SK-N-SH treated with all-trans-retinoic acid at 6 μM for 48 hours (cell line): ENCODE measurements at regions not wholly inside any gene's neighbourhood (a gene's known extent, or its start where the extent isn't known, plus 50 kb on each side); places are given as distances from the start of the nearest gene placed in this dataset.

Source experiments
- ATAC-seq: fragments of 200-7000 bp; cut with Tn5 transposase; 3 replicates; pipeline ENCODE4 v1.9.1; 2020; ENCODE audit warnings: mild to moderate bottlenecking, moderate library complexity
- ARNTL ChIP-seq: fragments of 450-650 bp; formaldehyde crosslinking; IDR thresholded peaks from 2 replicates; pipeline ENCODE4 v1.5.0; 2020; ENCODE audit warnings: low read depth, mild to moderate bottlenecking, moderate library complexity, borderline replicate concordance
- BACH2 ChIP-seq: fragments of 250-450 bp; sonication (Bioruptor Pico); IDR thresholded peaks from 2 replicates; pipeline ENCODE4 v1.9.0; 2021; ENCODE audit warnings: mild to moderate bottlenecking, borderline replicate concordance
- CSDC2 ChIP-seq: fragments of 250-450 bp; sonication (Bioruptor Pico); IDR thresholded peaks from 2 replicates; pipeline ENCODE4 v1.5.0; 2020; ENCODE audit warnings: mild to moderate bottlenecking, moderate library complexity
- ESRRG ChIP-seq: fragments of 250-450 bp; sonication (Bioruptor Pico); IDR thresholded peaks from 2 replicates; pipeline ENCODE4 v1.6.1; 2021; ENCODE audit warnings: mild to moderate bottlenecking
- GLIS3 ChIP-seq: fragments of 250-450 bp; sonication (Bioruptor Pico); IDR thresholded peaks from 2 replicates; pipeline ENCODE4 v1.5.0; 2020; ENCODE audit warnings: mild to moderate bottlenecking, moderate library complexity
- ISL1 ChIP-seq: fragments of 250-450 bp; sonication (Bioruptor Pico); IDR thresholded peaks from 2 replicates; pipeline ENCODE4 v2.1.2; 2022; ENCODE audit warnings: mild to moderate bottlenecking, moderate library complexity
- OSR1 ChIP-seq: fragments of 250-450 bp; sonication (Bioruptor Pico); IDR thresholded peaks from 2 replicates; pipeline ENCODE4 v1.8.0; 2022; ENCODE audit warnings: moderate library complexity, mild to moderate bottlenecking, inconsistent platforms
- PPARA ChIP-seq: fragments of 250-450 bp; sonication (Bioruptor Pico); IDR thresholded peaks from 2 replicates; pipeline ENCODE4 v1.5.0; 2020; ENCODE audit warnings: mild to moderate bottlenecking, borderline replicate concordance
- RARB ChIP-seq: fragments of 250-450 bp; sonication (Bioruptor Pico); IDR thresholded peaks from 2 replicates; pipeline ENCODE4 v1.8.0; 2021; ENCODE audit warnings: mild to moderate bottlenecking, moderate library complexity
- SNAI2 ChIP-seq: fragments of 250-450 bp; sonication (Bioruptor Pico); IDR thresholded peaks from 2 replicates; pipeline ENCODE4 v1.5.0; 2020; ENCODE audit warnings: mild to moderate bottlenecking, moderate library complexity
- TCF4 ChIP-seq: fragments of 250-450 bp; sonication (Bioruptor Pico); IDR thresholded peaks from 2 replicates; pipeline ENCODE4 v1.8.0; 2021; ENCODE audit warnings: mild to moderate bottlenecking, moderate library complexity, borderline replicate concordance
- TOX ChIP-seq: fragments of 250-450 bp; sonication (Bioruptor Pico); IDR thresholded peaks from 2 replicates; pipeline ENCODE4 v1.8.0; 2021; ENCODE audit warnings: mild to moderate bottlenecking, moderate library complexity, borderline replicate concordance
- ZC3H10 ChIP-seq: fragments of 250-450 bp; sonication (Bioruptor Pico); IDR thresholded peaks from 2 replicates; pipeline ENCODE4 v1.5.1; 2021; ENCODE audit warnings: mild to moderate bottlenecking, moderate library complexity
- ZFP30 ChIP-seq: fragments of 450-650 bp; formaldehyde crosslinking; IDR thresholded peaks from 2 replicates; pipeline ENCODE4 v1.5.0; 2022; ENCODE audit warnings: mild to moderate bottlenecking, moderate library complexity
- ZNF565 ChIP-seq: fragments of 450-650 bp; formaldehyde crosslinking; conservative IDR thresholded peaks from 2 replicates; pipeline ENCODE4 v1.5.0; 2020; ENCODE audit warnings: low read depth, mild to moderate bottlenecking, moderate library complexity
- ZNF70 ChIP-seq: fragments of 450-650 bp; formaldehyde crosslinking; IDR thresholded peaks from 2 replicates; pipeline ENCODE4 v1.5.0; 2020; ENCODE audit warnings: mild to moderate bottlenecking, moderate library complexity
- ZNF8 ChIP-seq: fragments of 450-650 bp; formaldehyde crosslinking; IDR thresholded peaks from 2 replicates; pipeline ENCODE4 v1.5.0; 2020; ENCODE audit warnings: mild to moderate bottlenecking, moderate library complexity
- TF ChIP-seq, protein P1 (sequence below): fragments of 250-450 bp; sonication (Bioruptor Pico); IDR thresholded peaks from 2 replicates; pipeline ENCODE4 v1.8.0; 2020; ENCODE audit warnings: mild to moderate bottlenecking, moderate library complexity, borderline replicate concordance
- TF ChIP-seq, protein P2 (sequence below): fragments of 250-450 bp; sonication (Bioruptor Pico); IDR thresholded peaks from 2 replicates; pipeline ENCODE4 v1.5.1; 2021; ENCODE audit warnings: mild to moderate bottlenecking, moderate library complexity
- TF ChIP-seq, protein P3 (sequence below): fragments of 250-450 bp; sonication (Bioruptor Pico); IDR thresholded peaks from 2 replicates; pipeline ENCODE4 v1.5.1; 2020; ENCODE audit warnings: low read depth, mild to moderate bottlenecking, moderate library complexity
- TF ChIP-seq, protein P4 (sequence below): fragments of 250-450 bp; sonication (Bioruptor Pico); IDR thresholded peaks from 2 replicates; pipeline ENCODE4 v1.5.0; 2020; ENCODE audit warnings: mild to moderate bottlenecking, moderate library complexity
- TF ChIP-seq, protein P5 (sequence below): fragments of 250-450 bp; sonication (Bioruptor Pico); IDR thresholded peaks from 2 replicates; pipeline ENCODE4 v1.8.0; 2021; ENCODE audit warnings: low read depth, mild to moderate bottlenecking, moderate library complexity, borderline replicate concordance

DNA sequence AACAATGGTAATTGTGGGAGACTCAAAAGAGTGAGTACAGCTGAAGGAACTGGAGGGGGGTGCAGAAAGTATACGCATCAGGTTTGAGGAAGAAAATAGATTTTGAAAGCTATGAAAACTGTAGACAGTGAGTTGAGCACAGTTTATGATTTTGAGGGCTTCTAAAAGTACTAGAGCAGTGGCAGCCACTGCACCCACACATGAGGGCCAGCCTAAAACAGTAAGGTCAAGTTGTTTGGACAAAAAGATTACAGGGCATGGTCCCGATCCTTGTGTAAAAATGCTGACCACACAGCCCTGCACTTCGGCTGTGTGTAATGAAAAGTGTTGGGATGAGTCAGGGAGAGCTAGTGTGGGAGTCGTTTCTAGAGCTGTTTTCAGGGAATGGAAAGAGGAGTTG lies 2282.1 kb downstream of the TP53TG3F start:
- ATAC-seq, result no peak
- TF ChIP-seq ZFP30 (CRISPR knock-in tag) (no peak), ZNF565 (CRISPR knock-in tag) (no peak), BACH2 (CRISPR knock-in tag) (no peak), ZNF8 (CRISPR knock-in tag) (no peak)
- TF ChIP-seq, all 23 proteins: peak for 0

DNA sequence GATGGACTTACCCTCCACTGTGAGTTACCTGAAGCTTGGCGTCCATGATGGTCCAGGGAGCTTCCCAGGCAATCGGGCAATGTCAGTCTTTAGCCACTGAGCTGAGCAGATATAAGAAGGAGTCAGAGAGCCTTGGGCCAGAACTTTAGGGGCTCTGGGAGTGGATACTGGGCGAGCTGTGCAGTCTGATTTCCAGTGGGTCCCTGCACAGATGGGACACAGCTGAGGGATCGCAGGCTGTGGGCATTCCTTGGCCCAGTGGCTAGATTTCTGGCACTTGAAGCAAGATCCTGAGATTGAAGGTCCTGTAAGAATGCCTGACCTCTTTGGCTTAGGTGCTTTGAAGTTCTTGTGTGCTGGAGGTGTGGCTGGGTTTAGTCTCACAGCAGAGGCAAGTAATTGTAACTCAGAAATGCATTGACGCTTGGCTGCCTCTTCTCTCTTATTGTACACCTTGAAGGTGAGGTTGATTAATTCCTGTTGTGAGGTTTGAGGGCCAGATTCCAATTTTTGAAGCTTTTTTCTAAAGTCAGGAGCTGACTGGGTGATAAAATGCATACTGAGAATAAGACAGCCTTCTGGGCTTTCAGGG lies 2283.8 kb downstream of the TP53TG3F start:
- TF ChIP-seq GLIS3 (CRISPR knock-in tag), result no peak
- no peak for TF ChIP-seq TCF4 (CRISPR knock-in tag)
- TF ChIP-seq CSDC2 (CRISPR knock-in tag), result no peak
- TF ChIP-seq PPARA, result no peak
- TF ChIP-seq ISL1 (CRISPR knock-in tag), result no peak
- TF ChIP-seq OSR1 (CRISPR knock-in tag), result no peak
- TF ChIP-seq SNAI2 (CRISPR knock-in tag), result no peak
- TF ChIP-seq, protein P1, sequence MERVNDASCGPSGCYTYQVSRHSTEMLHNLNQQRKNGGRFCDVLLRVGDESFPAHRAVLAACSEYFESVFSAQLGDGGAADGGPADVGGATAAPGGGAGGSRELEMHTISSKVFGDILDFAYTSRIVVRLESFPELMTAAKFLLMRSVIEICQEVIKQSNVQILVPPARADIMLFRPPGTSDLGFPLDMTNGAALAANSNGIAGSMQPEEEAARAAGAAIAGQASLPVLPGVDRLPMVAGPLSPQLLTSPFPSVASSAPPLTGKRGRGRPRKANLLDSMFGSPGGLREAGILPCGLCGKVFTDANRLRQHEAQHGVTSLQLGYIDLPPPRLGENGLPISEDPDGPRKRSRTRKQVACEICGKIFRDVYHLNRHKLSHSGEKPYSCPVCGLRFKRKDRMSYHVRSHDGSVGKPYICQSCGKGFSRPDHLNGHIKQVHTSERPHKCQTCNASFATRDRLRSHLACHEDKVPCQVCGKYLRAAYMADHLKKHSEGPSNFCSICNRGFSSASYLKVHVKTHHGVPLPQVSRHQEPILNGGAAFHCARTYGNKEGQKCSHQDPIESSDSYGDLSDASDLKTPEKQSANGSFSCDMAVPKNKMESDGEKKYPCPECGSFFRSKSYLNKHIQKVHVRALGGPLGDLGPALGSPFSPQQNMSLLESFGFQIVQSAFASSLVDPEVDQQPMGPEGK, result no peak
- no peak for TF ChIP-seq TOX (CRISPR knock-in tag)
- TF ChIP-seq, protein P2, sequence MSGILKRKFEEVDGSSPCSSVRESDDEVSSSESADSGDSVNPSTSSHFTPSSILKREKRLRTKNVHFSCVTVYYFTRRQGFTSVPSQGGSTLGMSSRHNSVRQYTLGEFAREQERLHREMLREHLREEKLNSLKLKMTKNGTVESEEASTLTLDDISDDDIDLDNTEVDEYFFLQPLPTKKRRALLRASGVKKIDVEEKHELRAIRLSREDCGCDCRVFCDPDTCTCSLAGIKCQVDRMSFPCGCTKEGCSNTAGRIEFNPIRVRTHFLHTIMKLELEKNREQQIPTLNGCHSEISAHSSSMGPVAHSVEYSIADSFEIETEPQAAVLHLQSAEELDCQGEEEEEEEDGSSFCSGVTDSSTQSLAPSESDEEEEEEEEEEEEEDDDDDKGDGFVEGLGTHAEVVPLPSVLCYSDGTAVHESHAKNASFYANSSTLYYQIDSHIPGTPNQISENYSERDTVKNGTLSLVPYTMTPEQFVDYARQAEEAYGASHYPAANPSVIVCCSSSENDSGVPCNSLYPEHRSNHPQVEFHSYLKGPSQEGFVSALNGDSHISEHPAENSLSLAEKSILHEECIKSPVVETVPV, result no peak
- no peak for TF ChIP-seq ZFP30 (CRISPR knock-in tag)
- TF ChIP-seq BACH2 (CRISPR knock-in tag), result no peak
- no peak for TF ChIP-seq RARB
- TF ChIP-seq, protein P3, sequence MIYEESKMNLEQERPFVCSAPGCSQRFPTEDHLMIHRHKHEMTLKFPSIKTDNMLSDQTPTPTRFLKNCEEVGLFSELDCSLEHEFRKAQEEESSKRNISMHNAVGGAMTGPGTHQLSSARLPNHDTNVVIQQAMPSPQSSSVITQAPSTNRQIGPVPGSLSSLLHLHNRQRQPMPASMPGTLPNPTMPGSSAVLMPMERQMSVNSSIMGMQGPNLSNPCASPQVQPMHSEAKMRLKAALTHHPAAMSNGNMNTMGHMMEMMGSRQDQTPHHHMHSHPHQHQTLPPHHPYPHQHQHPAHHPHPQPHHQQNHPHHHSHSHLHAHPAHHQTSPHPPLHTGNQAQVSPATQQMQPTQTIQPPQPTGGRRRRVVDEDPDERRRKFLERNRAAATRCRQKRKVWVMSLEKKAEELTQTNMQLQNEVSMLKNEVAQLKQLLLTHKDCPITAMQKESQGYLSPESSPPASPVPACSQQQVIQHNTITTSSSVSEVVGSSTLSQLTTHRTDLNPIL (CRISPR knock-in tag), result no peak
- TF ChIP-seq, protein P4, sequence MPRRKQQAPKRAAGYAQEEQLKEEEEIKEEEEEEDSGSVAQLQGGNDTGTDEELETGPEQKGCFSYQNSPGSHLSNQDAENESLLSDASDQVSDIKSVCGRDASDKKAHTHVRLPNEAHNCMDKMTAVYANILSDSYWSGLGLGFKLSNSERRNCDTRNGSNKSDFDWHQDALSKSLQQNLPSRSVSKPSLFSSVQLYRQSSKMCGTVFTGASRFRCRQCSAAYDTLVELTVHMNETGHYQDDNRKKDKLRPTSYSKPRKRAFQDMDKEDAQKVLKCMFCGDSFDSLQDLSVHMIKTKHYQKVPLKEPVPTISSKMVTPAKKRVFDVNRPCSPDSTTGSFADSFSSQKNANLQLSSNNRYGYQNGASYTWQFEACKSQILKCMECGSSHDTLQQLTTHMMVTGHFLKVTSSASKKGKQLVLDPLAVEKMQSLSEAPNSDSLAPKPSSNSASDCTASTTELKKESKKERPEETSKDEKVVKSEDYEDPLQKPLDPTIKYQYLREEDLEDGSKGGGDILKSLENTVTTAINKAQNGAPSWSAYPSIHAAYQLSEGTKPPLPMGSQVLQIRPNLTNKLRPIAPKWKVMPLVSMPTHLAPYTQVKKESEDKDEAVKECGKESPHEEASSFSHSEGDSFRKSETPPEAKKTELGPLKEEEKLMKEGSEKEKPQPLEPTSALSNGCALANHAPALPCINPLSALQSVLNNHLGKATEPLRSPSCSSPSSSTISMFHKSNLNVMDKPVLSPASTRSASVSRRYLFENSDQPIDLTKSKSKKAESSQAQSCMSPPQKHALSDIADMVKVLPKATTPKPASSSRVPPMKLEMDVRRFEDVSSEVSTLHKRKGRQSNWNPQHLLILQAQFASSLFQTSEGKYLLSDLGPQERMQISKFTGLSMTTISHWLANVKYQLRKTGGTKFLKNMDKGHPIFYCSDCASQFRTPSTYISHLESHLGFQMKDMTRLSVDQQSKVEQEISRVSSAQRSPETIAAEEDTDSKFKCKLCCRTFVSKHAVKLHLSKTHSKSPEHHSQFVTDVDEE, result no peak
- no peak for TF ChIP-seq ZNF70 (CRISPR knock-in tag)
- no peak for TF ChIP-seq ZC3H10 (CRISPR knock-in tag)
- TF ChIP-seq, protein P5, sequence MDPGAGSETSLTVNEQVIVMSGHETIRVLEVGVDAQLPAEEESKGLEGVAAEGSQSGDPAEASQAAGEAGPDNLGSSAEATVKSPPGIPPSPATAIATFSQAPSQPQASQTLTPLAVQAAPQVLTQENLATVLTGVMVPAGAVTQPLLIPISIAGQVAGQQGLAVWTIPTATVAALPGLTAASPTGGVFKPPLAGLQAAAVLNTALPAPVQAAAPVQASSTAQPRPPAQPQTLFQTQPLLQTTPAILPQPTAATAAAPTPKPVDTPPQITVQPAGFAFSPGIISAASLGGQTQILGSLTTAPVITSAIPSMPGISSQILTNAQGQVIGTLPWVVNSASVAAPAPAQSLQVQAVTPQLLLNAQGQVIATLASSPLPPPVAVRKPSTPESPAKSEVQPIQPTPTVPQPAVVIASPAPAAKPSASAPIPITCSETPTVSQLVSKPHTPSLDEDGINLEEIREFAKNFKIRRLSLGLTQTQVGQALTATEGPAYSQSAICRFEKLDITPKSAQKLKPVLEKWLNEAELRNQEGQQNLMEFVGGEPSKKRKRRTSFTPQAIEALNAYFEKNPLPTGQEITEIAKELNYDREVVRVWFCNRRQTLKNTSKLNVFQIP (CRISPR knock-in tag), result no peak
- ATAC-seq, result no peak

DNA sequence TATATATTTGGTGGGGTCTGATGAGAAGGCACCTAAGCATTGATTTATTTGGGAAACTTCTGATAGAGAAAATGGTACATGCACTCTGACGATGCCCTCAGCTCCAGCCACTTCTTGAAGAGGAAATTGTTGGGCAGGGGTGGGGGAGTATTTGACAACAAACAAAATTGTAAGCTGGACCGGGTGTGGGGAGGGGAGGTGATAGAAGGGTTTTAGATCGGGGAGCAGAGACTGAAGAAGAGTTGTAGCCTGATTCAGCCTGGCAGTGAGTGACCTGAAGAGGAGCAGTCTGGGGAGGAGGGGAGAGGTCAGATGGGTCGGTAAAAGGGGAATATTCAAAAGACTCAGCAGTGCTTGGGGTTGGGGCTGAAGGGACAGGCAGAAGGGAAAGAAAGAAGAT lies 2284.7 kb downstream of the TP53TG3F start:
- ATAC-seq, result no peak
- TF ChIP-seq ZC3H10 (CRISPR knock-in tag) (no peak), BACH2 (CRISPR knock-in tag) (no peak), ARNTL (CRISPR knock-in tag) (no peak), ISL1 (CRISPR knock-in tag) (no peak), CSDC2 (CRISPR knock-in tag) (no peak), ZNF70 (CRISPR knock-in tag) (no peak), ZFP30 (CRISPR knock-in tag) (no peak), ESRRG (no peak), TOX (CRISPR knock-in tag) (no peak), ZNF8 (CRISPR knock-in tag) (no peak), PPARA (no peak)
- TF ChIP-seq, protein P2, result no peak
- TF ChIP-seq, protein P4, result no peak
